ENCODE measurements at regions not wholly inside any gene's neighbourhood (a gene's known extent, or its start where the extent isn't known, plus 50 kb on each side); places are given as distances from the start of the nearest gene placed in this dataset.
A peak's percentile ranks its signal among the peaks of the same experiment; 100 is the strongest.
"Not testable (repeated sequence)": the region's sequence is repeated elsewhere in the genome, so short reads cannot be mapped to it uniquely, and the experiment has no call there.

- no peak overlapping the region for H3K4me3 Mint-ChIP-seq (ENCODE audit: unreplicated experiment)
- no TSS peak for BruUV-seq (replicated peaks)
- POLR2A ChIA-PET: no interaction called here
- CTCF ChIA-PET: no interaction called here
- no peak for TF ChIP-seq CTCF (IDR thresholded peaks at IDR 0.05; ENCODE audit: unreplicated experiment)
- intact Hi-C loops (cut with micrococcal nuclease): no loop called here
- DNase-seq (ENCODE audit: unreplicated experiment): no peak
- no peaks in the 10 kb centered on the region for H3K36me3 Mint-ChIP-seq (ENCODE audit: insufficient read depth, unreplicated experiment)
- no peaks in the 10 kb centered on the region for H3K4me1 Mint-ChIP-seq (ENCODE audit: insufficient read depth, unreplicated experiment)
- no peaks in the 10 kb centered on the region for H3K27me3 Mint-ChIP-seq (ENCODE audit: insufficient read depth, unreplicated experiment)
- H3K9me3 Mint-ChIP-seq (ENCODE audit: unreplicated experiment): no peaks in the 10 kb centered on the region
- H3K27ac Mint-ChIP-seq (ENCODE audit: low read depth, unreplicated experiment): no peak overlapping the region
These were observed 226.3 kb upstream of the RGS17 start for GRCh38 chr6:153357391-153357790.

- Mint-ChIP-seq H3K4me1 (ENCODE audit: insufficient read depth, unreplicated experiment) (no peaks in the 10 kb centered on the region), H3K27ac (ENCODE audit: low read depth, unreplicated experiment) (no peak overlapping the region), H3K9me3 (ENCODE audit: unreplicated experiment) (peaks cover 5% of the 10 kb centered on the region), H3K4me3 (ENCODE audit: unreplicated experiment) (no peak overlapping the region), H3K36me3 (ENCODE audit: insufficient read depth, unreplicated experiment) (no peaks in the 10 kb centered on the region), H3K27me3 (ENCODE audit: insufficient read depth, unreplicated experiment) (no peaks in the 10 kb centered on the region)
- intact Hi-C loops (cut with micrococcal nuclease): no loop called here
- POLR2A ChIA-PET: no interaction called here
- no peak for DNase-seq (ENCODE audit: unreplicated experiment)
- BruUV-seq (replicated peaks): no TSS peak
- no peak for TF ChIP-seq CTCF (IDR thresholded peaks at IDR 0.05; ENCODE audit: unreplicated experiment)
- CTCF ChIA-PET: interaction anchor here (0.6 kb wide), 1 partner anchor 41 kb away, joined by 3 read pairs; no protein-coding TSS in a partner anchor
These were observed 209.5 kb upstream of the RGS17 start for GRCh38 chr6:153340568-153340967.

DNA sequence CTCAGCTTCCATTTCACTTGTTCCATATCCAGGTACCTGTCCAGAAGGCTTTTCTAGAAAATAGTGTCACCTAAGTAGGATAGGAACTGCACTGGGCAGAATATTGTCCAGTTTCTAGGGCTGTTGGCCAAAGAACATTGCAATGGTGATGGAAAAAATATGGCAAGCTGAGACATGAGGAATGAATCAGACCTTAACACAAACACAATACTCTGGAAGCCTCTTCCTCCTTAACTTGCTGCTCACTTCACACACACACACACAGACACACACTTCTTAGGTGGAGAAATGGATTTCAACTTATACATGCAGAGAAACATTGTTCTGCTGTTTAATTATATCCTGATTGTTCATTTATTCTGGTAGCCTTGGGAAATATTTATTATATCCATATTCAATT, 203.0 kb upstream of the RGS17 start:
- no peaks in the 10 kb centered on the region for H3K27me3 Mint-ChIP-seq (ENCODE audit: insufficient read depth, unreplicated experiment)
- intact Hi-C loops (cut with micrococcal nuclease): no loop called here
- POLR2A ChIA-PET: interaction anchor here (0.7 to 0.9 kb wide), 3 partner anchors 9 to 700 kb away, joined by 3 read pairs; no protein-coding TSS in a partner anchor
- peak; percentile 44 for DNase-seq (ENCODE audit: unreplicated experiment)
- H3K4me3 Mint-ChIP-seq (ENCODE audit: unreplicated experiment): no peak overlapping the region
- no peak overlapping the region for H3K27ac Mint-ChIP-seq (ENCODE audit: low read depth, unreplicated experiment)
- peaks cover 18% of the 10 kb centered on the region for H3K9me3 Mint-ChIP-seq (ENCODE audit: unreplicated experiment)
- CTCF ChIA-PET: interaction anchor here (0.6 kb wide), 1 partner anchor 84 kb away, joined by 3 read pairs; no protein-coding TSS in a partner anchor
- BruUV-seq (replicated peaks): no TSS peak
- H3K4me1 Mint-ChIP-seq (ENCODE audit: insufficient read depth, unreplicated experiment): peaks cover 14% of the 10 kb centered on the region
- TF ChIP-seq CTCF (IDR thresholded peaks at IDR 0.05; ENCODE audit: unreplicated experiment): no peak
- H3K36me3 Mint-ChIP-seq (ENCODE audit: insufficient read depth, unreplicated experiment): no peaks in the 10 kb centered on the region

DNA sequence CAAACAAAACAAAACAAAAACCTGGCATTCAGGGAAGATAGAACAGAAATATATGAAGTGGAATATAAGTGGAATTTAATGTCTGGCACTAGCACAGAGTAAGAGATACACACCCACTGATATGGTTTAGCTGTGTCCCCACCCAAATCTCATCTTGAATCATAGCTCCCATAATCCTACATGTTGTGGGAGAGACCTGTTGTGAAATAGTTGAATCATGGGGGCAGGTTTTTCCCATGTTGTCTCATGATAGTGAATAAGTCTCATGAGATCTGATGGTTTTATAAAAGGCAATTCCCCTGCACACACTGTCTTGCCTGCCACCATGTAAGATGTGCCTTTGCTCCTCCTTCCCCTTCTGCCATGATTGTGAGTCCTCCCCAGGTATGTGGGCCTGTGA, 200.1 kb upstream of the RGS17 start:
- H3K4me3 Mint-ChIP-seq (ENCODE audit: unreplicated experiment); CTCF ChIA-PET; H3K27ac Mint-ChIP-seq (ENCODE audit: low read depth, unreplicated experiment); H3K36me3 Mint-ChIP-seq (ENCODE audit: insufficient read depth, unreplicated experiment); POLR2A ChIA-PET; intact Hi-C loops (cut with micrococcal nuclease); H3K27me3 Mint-ChIP-seq (ENCODE audit: insufficient read depth, unreplicated experiment); BruUV-seq (replicated peaks): not testable (repeated sequence)
- peaks cover 14% of the 10 kb centered on the region for H3K4me1 Mint-ChIP-seq (ENCODE audit: insufficient read depth, unreplicated experiment)
- peak; percentile 8 for DNase-seq (ENCODE audit: unreplicated experiment)
- H3K9me3 Mint-ChIP-seq (ENCODE audit: unreplicated experiment): peaks cover 14% of the 10 kb centered on the region

DNA sequence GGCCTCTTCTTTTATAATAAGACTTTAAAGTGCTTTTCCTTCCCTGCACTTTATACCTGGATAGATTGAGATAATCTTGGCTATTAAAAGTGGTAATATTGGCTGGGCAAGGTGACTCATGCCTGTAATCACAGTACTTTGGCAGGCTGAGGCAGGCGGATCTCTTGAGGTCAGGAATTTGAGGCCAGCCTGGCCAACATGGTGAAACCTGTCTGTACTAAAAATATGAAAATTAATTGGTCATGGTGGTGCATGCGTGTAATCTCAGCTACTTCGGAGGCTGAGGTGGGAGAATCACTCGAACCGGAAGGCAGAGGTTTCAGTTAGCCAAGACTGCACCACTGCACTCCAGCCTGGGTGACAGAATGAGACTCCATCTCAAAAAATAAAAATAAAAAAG, 197.1 kb upstream of the RGS17 start:
- ChIA-PET CTCF (interaction anchor here (0.7 to 1.0 kb wide), 2 partner anchors 16 to 681 kb away, joined by 3 read pairs; no protein-coding TSS in a partner anchor), POLR2A (interaction anchor here (0.7 kb wide), 1 partner anchor 14 kb away, joined by 3 read pairs; no protein-coding TSS in a partner anchor)
- Mint-ChIP-seq H3K36me3 (ENCODE audit: insufficient read depth, unreplicated experiment) (no peaks in the 10 kb centered on the region), H3K27me3 (ENCODE audit: insufficient read depth, unreplicated experiment) (no peaks in the 10 kb centered on the region), H3K27ac (ENCODE audit: low read depth, unreplicated experiment) (no peak overlapping the region), H3K9me3 (ENCODE audit: unreplicated experiment) (peaks cover 14% of the 10 kb centered on the region), H3K4me3 (ENCODE audit: unreplicated experiment) (no peak overlapping the region), H3K4me1 (ENCODE audit: insufficient read depth, unreplicated experiment) (peaks cover 6% of the 10 kb centered on the region)
- no TSS peak for BruUV-seq (replicated peaks)
- intact Hi-C loops (cut with micrococcal nuclease): no loop called here
- peak; percentile 73 for DNase-seq (ENCODE audit: unreplicated experiment)
- TF ChIP-seq CTCF (IDR thresholded peaks at IDR 0.05; ENCODE audit: unreplicated experiment): no peak

Data from MCF 10A (cell line).